AML-193 (cell line): ENCODE measurements at regions not wholly inside any gene's neighbourhood (a gene's known extent, or its start where the extent isn't known, plus 50 kb on each side); places are given as distances from the start of the nearest gene placed in this dataset.
A peak's percentile ranks its signal among the peaks of the same experiment; 100 is the strongest.
"Not testable (repeated sequence)": the region's sequence is repeated elsewhere in the genome, so short reads cannot be mapped to it uniquely, and the experiment has no call there.

Experiments
- DNase-seq, 2 experiments: peaks; one replicate each; lab custom pipeline; 2025; lab: John Stamatoyannopoulos, UW

- no peak for DNase-seq
Measured at GRCh38 chr2:11877764-11878163, 131.3 kb downstream of the LPIN1 start.

- not testable (repeated sequence) for DNase-seq
Measured at GRCh38 chr2:11885253-11885652, 138.8 kb downstream of the LPIN1 start.

GRCh38 chr2:11886899-11887298 lies 140.5 kb downstream of the LPIN1 start:
- not testable (repeated sequence) for DNase-seq

- DNase-seq, result no peak
Measured at GRCh38 chr2:11889101-11889850, 142.8 kb downstream of the LPIN1 start.

- no peak for DNase-seq
Measured at GRCh38 chr2:11889854-11890253, 143.4 kb downstream of the LPIN1 start.

- no peak for DNase-seq
Measured at GRCh38 chr2:11891028-11891427, 144.6 kb downstream of the LPIN1 start.

DNA sequence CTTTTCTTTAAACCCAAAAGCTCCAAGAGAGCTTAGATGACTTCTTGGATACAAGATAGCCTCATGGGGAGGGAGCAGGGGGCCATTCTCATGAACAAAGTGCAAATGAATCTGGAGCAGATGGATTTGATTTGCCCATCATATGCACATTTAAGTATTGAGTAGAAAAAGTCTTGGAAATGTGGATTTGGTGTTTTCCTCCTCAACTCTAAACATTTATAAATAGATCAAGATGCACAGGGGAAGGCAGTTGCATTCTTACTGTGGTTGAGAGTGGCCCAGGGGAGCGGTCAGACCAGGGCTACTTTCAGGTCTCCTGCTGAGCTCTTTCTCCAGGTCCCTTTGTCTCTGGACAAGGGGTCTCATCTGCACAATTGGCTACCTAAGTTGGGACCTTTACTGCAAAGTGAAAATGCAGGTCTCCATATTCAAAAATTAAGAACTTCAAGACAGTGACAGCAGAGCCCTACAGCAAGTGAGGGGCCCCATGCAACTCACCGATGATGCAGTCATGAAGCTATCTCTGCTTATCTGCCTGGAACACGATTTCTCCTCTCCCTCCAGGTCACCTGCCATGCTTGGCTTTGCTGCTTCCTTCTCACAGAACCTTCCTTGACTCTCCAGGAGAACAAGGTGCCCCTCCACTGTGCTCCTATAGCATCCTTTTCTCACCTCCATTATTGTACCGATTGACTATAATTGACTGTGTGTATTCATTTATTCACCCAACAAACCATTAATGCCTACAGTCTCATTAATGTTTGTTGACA lies 145.4 kb downstream of the LPIN1 start:
- DNase-seq, result no peak

DNA sequence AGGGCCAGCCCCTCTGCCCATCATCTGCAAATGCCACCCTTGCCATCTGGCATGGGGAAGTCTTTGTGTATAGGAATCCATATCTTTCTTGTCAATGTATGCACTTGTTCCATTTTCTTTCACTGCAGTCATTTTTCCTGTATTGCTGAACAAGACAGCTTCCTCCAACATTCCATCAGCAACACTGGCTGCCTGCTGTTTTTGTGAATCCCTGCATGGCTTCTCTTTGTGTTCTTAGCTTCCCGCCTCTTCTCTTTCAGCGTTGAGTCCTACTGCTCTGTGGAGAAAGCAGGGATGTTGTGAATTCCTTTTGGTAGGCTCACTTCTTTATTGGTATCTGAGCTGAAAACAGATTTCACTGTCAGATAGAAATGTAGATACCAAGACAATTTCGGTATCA lies 150.0 kb downstream of the LPIN1 start:
- no peak for DNase-seq

DNA sequence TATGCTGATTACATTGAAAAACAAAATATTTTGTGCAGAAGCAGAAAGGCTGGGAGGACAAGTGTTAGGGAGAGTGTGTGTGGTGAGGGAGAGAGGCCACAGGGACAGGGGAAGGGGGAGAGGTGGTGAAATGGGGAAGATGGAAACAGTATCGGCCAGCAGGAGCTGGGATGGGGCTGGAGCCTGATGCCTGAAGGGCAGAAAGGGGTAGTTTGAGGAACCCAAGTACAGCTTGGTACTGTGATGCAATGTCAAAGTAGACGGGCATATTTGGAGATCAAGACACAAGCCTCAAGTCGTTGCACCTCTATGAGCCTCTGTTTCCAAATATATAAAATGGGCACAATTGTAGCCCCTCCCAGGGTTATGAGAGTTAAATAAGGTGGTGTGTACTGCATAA lies 152.1 kb downstream of the LPIN1 start:
- DNase-seq, result peak; percentile 26 to 51

DNA sequence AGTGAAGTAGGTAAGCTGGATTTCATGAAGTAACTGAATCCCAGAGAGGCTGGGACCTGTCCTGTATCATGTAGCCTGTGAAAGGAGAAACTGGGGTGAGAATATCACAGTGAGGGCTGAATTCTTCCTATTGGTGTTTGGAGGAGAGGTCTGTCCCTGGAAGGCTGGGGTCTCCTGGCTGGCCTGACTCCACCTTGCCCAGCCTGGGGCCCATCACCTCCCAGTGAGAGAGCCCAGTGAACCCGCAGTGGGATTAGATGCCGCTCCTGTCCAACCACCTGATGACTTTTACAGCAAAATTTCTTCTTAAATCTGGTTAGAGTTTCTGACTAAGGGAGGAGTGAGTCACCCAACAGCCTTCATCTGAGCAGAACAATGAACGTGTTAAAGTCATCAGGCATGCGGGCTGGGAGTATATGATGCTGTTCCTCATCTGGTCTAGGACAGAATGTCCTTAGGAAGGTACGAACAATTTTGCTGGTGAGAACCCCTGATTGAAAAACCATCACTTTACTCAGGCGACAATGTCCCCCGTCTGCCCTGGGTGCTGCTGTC lies 152.9 kb downstream of the LPIN1 start:
- DNase-seq, result no peak

GRCh38 chr2:11900891-11901290 lies 154.5 kb downstream of the LPIN1 start:
- peak; percentile 23 to 36 for DNase-seq

- DNase-seq, result no peak
Measured at GRCh38 chr2:11901351-11902069, 155.1 kb downstream of the LPIN1 start.

DNA sequence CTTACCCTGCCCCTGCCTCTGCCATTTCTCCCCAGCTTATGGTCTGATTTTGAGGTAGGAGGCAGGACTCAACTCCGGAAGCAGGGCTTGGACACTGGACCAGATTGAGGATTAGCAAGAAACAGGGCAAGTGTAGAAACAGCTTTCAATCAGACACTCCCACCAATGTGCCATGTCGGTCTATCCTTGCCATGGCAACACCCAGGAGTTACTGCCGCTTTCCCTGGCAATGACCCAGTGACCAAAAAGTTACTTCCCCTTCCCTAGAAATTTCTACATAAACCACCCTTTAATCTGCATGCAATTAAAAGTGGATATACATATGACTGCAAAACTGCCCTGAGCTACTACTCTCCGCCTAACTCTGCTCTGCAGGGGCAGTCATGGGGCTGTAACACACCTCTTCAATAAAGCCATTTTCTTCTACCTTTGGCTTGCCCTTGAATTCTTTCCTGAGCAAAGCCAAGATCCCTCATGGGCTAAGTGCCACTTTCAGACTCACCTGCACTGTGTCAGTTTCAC lies 156.7 kb downstream of the LPIN1 start:
- peak; percentile 94 to 96 for DNase-seq

- peak; percentile 54 to 71 for DNase-seq
Measured at GRCh38 chr2:11904029-11904428, 157.6 kb downstream of the LPIN1 start.

DNA sequence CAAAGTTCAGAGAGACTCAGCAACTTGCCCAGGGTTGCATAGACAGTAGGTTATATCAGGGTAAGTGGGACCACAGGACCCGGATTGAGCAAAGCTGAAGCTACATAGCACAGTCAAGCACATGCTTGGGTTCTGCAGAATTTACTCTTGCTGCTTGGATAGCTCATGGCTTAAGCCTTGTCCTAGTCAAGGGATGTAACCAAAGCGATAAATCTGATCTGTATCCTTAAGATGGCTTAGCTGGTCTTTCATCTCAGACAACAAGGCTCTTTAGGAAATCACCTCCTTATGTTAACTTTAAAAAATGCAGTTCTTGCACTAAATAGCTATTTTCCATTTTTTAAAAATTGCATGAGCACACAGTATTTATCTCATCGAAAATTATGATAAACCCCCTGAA lies 158.5 kb downstream of the LPIN1 start:
- no peak for DNase-seq

- DNase-seq, result peak; percentile 95 to 96
Measured at GRCh38 chr2:11907190-11907589, 160.8 kb downstream of the LPIN1 start.

GRCh38 chr2:11910971-11911370 lies 164.5 kb downstream of the LPIN1 start:
- DNase-seq, result no peak

- no peak for DNase-seq
Measured at GRCh38 chr2:11912980-11913379, 166.5 kb downstream of the LPIN1 start.

DNA sequence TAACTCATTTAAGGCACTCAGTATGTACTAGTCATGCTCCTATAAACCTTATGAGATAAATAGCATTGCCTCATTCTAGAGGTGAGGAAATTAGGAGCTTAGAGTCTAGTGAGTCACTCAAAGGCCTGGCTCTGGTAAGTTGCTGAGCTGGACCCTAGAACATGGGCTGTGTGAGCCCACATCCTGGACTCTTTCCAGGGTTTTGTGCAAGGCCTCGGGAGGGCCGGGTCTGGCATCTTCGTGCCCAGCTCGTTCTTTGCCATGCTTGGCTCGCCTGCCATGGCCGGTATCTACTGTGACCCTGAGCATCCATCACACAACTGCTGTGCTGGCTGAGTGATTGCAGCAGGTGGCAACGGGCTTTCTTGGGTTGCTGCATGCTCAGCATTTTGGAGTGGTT lies 168.0 kb downstream of the LPIN1 start:
- DNase-seq, result peak; percentile 39 to 62

- no peak for DNase-seq
Measured at GRCh38 chr2:11915650-11916049, 169.2 kb downstream of the LPIN1 start.

- DNase-seq, result no peak
Measured at GRCh38 chr2:11919953-11920352, 173.5 kb downstream of the LPIN1 start.

- DNase-seq, result no peak
Measured at GRCh38 chr2:11920993-11921583, 174.7 kb downstream of the LPIN1 start.
